A673 (cell line): ENCODE measurements at regions not wholly inside any gene's neighbourhood (a gene's known extent, or its start where the extent isn't known, plus 50 kb on each side); places are given as distances from the start of the nearest gene placed in this dataset.

Experiments
- BruUV-seq: library from RNA; stranded (reverse); fragments of 400-500 nt; replicated peaks from 2 replicates; lab custom pipeline; 2021; lab: Mats Ljungman, UMichigan
- CTCF ChIA-PET: fragments of 300-600 bp; sonication (Branson Sonifier 250); formaldehyde crosslinking; loops from one replicate; lab custom pipeline; 2022; ENCODE audit warnings: antibody characterized with exemption; lab: Charles Lee
- POLR2A ChIA-PET: fragments of 300-600 bp; sonication (Branson Sonifier 250); formaldehyde crosslinking; loops from one replicate; lab custom pipeline; 2022; ENCODE audit warnings: antibody characterized with exemption; ENCODE audit not compliant: low non-redundant PET; lab: Charles Lee
- DNase-seq: peaks from one replicate; pipeline ENCODE4 v3.0.0-alpha.2; 2015; ENCODE audit warnings: low spot score
- H3K27ac ChIP-seq: fragments of 200-600 bp; sonication (generic); 2 replicates; pipeline ENCODE4 v1.5.1; 2016; ENCODE audit warnings: mixed run types, low read depth, mild to moderate bottlenecking, mixed read lengths, antibody characterized with exemption, low read length; ENCODE audit not compliant: poor library complexity, severe bottlenecking
- H3K27me3 ChIP-seq: fragments of 200-600 bp; sonication (generic); replicated peaks from 2 replicates; pipeline ENCODE4 v1.6.1; 2017; ENCODE audit warnings: mixed run types, low read depth, mild to moderate bottlenecking, mixed read lengths, antibody characterized with exemption, low read length; ENCODE audit not compliant: insufficient read depth, poor library complexity
- H3K36me3 ChIP-seq: fragments of 200-600 bp; sonication (generic); 2 replicates; pipeline ENCODE4 v1.6.1; 2016; ENCODE audit warnings: mixed run types, mild to moderate bottlenecking, mixed read lengths, antibody characterized with exemption, low read length; ENCODE audit not compliant: insufficient read depth, poor library complexity, severe bottlenecking
- H3K4me1 ChIP-seq: fragments of 200-600 bp; sonication (generic); 2 replicates; pipeline ENCODE4 v1.6.1; 2017; ENCODE audit warnings: mixed run types, mild to moderate bottlenecking, mixed read lengths, antibody characterized with exemption, low read length; ENCODE audit not compliant: insufficient read depth, poor library complexity, severe bottlenecking
- H3K4me3 ChIP-seq: fragments of 200-600 bp; sonication (generic); 2 replicates; pipeline ENCODE4 v1.5.1; 2016; ENCODE audit warnings: low read depth, mixed run types, mild to moderate bottlenecking, mixed read lengths, low read length; ENCODE audit not compliant: poor library complexity, severe bottlenecking
- H3K9me3 ChIP-seq: fragments of 200-600 bp; sonication (generic); 2 replicates; pipeline ENCODE4 v1.6.1; 2016; ENCODE audit warnings: mixed run types, low read depth, mild to moderate bottlenecking, mixed read lengths, antibody characterized with exemption, low read length; ENCODE audit not compliant: poor library complexity, severe bottlenecking
- CTCF ChIP-seq: fragments of 300-800, 200-600 bp; sonication (generic); conservative IDR thresholded peaks from 2 replicates; pipeline ENCODE4 v1.5.1; 2017; ENCODE audit warnings: low read depth, mild to moderate bottlenecking, antibody characterized with exemption, low read length, moderate library complexity, mixed read lengths
- EZH2 ChIP-seq: fragments of 200-600 bp; sonication (generic); IDR thresholded peaks from 2 replicates; pipeline ENCODE4 v1.6.1; 2017; ENCODE audit warnings: borderline replicate concordance, low read depth, mild to moderate bottlenecking, mixed read lengths, antibody characterized with exemption, low read length; ENCODE audit not compliant: poor library complexity, severe bottlenecking
- intact Hi-C: fragments of 100-400 bp; cut with micrococcal nuclease; formaldehyde crosslinking; loops from one replicate; pipeline ENCODE4 v1.10.0; 2022; ENCODE audit not compliant: unreplicated experiment

DNA sequence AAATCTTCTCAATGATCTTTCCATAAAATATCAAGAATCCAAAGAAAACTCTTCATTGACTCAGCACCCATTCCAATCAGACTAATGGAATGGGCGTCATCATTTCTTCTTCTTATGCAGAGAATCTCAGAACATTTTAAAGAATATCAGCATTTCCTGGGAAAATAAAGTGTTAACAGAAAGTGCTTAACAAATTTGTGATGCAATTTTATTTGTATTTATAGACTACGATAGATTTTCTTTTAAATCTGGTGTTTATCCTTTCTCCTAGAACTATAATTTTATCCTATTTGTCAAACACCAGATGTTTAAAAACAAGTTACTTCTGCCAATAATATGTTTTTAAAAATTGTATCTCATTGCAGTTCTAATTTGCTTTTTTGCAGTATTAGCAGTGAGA is 330.7 kb downstream of the COL12A1 start:
- intact Hi-C loops: no loop called here
- Histone ChIP-seq H3K4me1 (no peaks in the 10 kb centered on the region), H3K9me3 (no peaks in the 10 kb centered on the region), H3K36me3 (no peaks in the 10 kb centered on the region), H3K4me3 (no peak overlapping the region), H3K27me3 (no peaks in the 10 kb centered on the region), H3K27ac (no peak overlapping the region)
- ChIA-PET POLR2A (no interaction called here), CTCF (no interaction called here)
- no peak for DNase-seq
- BruUV-seq: no TSS peak
- no peak for TF ChIP-seq CTCF
- TF ChIP-seq EZH2: no peak

DNA sequence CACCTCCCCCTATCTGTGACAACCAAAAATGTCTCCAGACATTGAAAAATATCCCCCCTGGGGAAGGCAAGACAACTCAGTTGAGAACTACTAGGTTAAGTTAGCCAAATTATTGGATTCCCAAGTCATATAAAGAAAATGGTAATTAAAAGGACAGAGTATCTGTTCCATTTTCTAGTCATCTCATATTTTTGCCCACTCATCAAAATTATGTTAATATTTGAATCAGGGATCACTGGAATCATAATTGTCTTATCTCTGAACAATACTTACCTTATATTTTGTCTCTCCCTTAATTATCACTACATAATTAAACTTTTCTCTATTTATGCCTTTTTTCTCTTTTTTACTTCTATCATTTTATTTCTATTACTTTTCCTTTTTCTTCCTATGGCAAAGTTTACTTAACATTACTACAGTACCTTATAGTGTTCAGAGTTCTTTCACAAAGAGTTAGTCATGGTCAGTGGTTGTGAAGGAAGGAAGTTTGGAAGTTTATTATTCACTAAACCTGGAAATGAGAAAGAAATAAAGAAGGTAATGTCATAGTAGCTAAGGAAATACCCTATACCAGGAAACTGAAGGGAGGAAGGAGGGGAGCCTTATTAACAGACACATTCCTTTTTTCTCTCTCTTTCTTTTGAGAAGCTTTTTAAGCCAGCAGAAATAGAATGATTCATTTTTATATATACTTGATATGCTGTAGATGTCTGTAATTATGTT is 332.9 kb downstream of the COL12A1 start:
- H3K4me3 ChIP-seq: no peak overlapping the region
- H3K36me3 ChIP-seq: no peaks in the 10 kb centered on the region
- no TSS peak for BruUV-seq
- DNase-seq: peak; percentile 1
- ChIA-PET CTCF (no interaction called here), POLR2A (no interaction called here)
- H3K27ac ChIP-seq: no peak overlapping the region
- H3K27me3 ChIP-seq: no peaks in the 10 kb centered on the region
- no peaks in the 10 kb centered on the region for H3K9me3 ChIP-seq
- TF ChIP-seq CTCF: no peak
- no peak for TF ChIP-seq EZH2
- no peaks in the 10 kb centered on the region for H3K4me1 ChIP-seq
- intact Hi-C loops: no loop called here

- no TSS peak for BruUV-seq
- Histone ChIP-seq H3K4me3 (no peak overlapping the region), H3K4me1 (no peaks in the 10 kb centered on the region), H3K27ac (no peak overlapping the region), H3K9me3 (no peaks in the 10 kb centered on the region), H3K27me3 (no peaks in the 10 kb centered on the region), H3K36me3 (no peaks in the 10 kb centered on the region)
- intact Hi-C loops: no loop called here
- no peak for TF ChIP-seq EZH2
- TF ChIP-seq CTCF: no peak
- CTCF ChIA-PET: no interaction called here
- POLR2A ChIA-PET: no interaction called here
- no peak for DNase-seq
Measured at GRCh38 chr6:74871757-74872156, 334.1 kb downstream of the COL12A1 start.
